Activated T-cell treated with anti-CD3 and anti-CD28 coated beads, Interleukin-2, amount 50 U/mL, for 24 hours (primary cell): ENCODE measurements at regions not wholly inside any gene's neighbourhood (a gene's known extent, or its start where the extent isn't known, plus 50 kb on each side); places are given as distances from the start of the nearest gene placed in this dataset.
"Not testable (repeated sequence)": the region's sequence is repeated elsewhere in the genome, so short reads cannot be mapped to it uniquely, and the experiment has no call there.

Experiments
- DNase-seq: peaks from one replicate; pipeline ENCODE4 v3.0.0-alpha.2; 2020
- H3K27ac Mint-ChIP-seq: 2 replicates; pipeline ENCODE4 v1.8.0; 2020; ENCODE audit warnings: mild to moderate bottlenecking, mixed read lengths
- H3K27me3 Mint-ChIP-seq: 2 replicates; pipeline ENCODE4 v1.8.0; 2020; ENCODE audit warnings: mixed read lengths
- H3K36me3 Mint-ChIP-seq: 2 replicates; pipeline ENCODE4 v1.8.0; 2020; ENCODE audit warnings: low read depth, mixed read lengths
- H3K4me1 Mint-ChIP-seq: 2 replicates; pipeline ENCODE4 v1.8.0; 2020; ENCODE audit warnings: low read depth, mixed read lengths
- H3K4me3 Mint-ChIP-seq: 2 replicates; pipeline ENCODE4 v1.8.0; 2020; ENCODE audit warnings: mild to moderate bottlenecking, moderate library complexity, mixed read lengths
- H3K9me3 Mint-ChIP-seq: 2 replicates; pipeline ENCODE4 v1.8.0; 2020; ENCODE audit warnings: mixed read lengths

GRCh38 chr3:80750637-80751036 lies 982.8 kb upstream of the ROBO1 start:
- Mint-ChIP-seq H3K27ac (no peak overlapping the region), H3K27me3 (no peaks in the 10 kb centered on the region), H3K4me1 (no peaks in the 10 kb centered on the region), H3K9me3 (peaks cover under 1% of the 10 kb centered on the region), H3K36me3 (no peaks in the 10 kb centered on the region), H3K4me3 (no peak overlapping the region)
- no peak for DNase-seq

DNA sequence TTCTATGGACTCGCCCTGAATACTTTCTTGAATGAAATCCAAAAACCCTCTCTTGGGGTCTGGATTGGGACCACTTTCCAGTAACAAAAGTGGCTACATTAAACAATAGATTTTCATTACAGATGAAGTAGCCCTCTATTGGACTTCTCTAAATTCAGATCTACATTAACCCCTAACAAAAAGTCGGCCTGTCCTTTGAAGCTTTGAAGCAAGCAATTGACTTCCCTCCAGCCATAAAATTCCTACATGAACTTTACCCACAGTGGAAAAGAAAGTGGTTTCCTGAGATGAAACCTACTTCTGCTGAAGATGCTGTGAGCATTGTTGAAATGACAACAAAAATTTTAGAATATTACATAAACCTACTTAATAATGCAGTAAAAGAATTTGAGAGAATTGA lies 967.1 kb upstream of the ROBO1 start:
- Mint-ChIP-seq H3K27me3 (no peaks in the 10 kb centered on the region), H3K4me1 (no peaks in the 10 kb centered on the region), H3K9me3 (peaks cover 23% of the 10 kb centered on the region), H3K4me3 (no peak overlapping the region), H3K36me3 (no peaks in the 10 kb centered on the region), H3K27ac (no peak overlapping the region)
- DNase-seq = no peak

DNA sequence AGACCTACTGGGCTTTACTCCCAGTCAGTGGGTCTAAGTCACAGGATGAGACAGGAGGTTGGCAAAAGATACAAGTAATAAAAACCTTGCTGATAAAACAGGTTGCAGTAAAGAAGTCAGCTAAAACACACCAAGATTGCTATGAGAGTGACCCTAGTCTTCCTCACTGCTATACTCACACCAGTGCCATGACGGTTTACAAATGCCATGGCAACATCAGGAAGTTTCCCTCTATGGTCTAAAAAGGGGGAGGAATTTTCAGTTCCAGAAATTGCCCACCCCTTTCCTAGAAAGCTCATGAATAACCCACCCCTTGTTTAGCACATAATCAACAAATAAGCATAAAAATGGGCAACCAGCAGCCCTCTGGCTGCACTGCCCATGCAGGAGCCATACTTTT lies 966.7 kb upstream of the ROBO1 start:
- H3K27me3 Mint-ChIP-seq = no peaks in the 10 kb centered on the region
- no peaks in the 10 kb centered on the region for H3K36me3 Mint-ChIP-seq
- peaks cover 20% of the 10 kb centered on the region for H3K9me3 Mint-ChIP-seq
- no peaks in the 10 kb centered on the region for H3K4me1 Mint-ChIP-seq
- H3K27ac Mint-ChIP-seq = no peak overlapping the region
- DNase-seq = no peak
- no peak overlapping the region for H3K4me3 Mint-ChIP-seq

- Mint-ChIP-seq H3K9me3 (peaks cover 23% of the 10 kb centered on the region), H3K27me3 (no peaks in the 10 kb centered on the region), H3K4me1 (no peaks in the 10 kb centered on the region), H3K36me3 (no peaks in the 10 kb centered on the region), H3K4me3 (no peak overlapping the region), H3K27ac (no peak overlapping the region)
- DNase-seq = no peak
Observed at GRCh38 chr3:80733522-80734176, 965.9 kb upstream of the ROBO1 start.

- peaks cover 15% of the 10 kb centered on the region for H3K9me3 Mint-ChIP-seq
- not testable (repeated sequence) for H3K4me3 Mint-ChIP-seq, H3K4me1 Mint-ChIP-seq, H3K36me3 Mint-ChIP-seq, H3K27me3 Mint-ChIP-seq, DNase-seq, H3K27ac Mint-ChIP-seq
Observed at GRCh38 chr3:80727561-80727960, 959.8 kb upstream of the ROBO1 start.

- H3K9me3 Mint-ChIP-seq = peaks cover 18% of the 10 kb centered on the region
- not testable (repeated sequence) for H3K4me3 Mint-ChIP-seq, DNase-seq, H3K27me3 Mint-ChIP-seq, H3K27ac Mint-ChIP-seq, H3K36me3 Mint-ChIP-seq, H3K4me1 Mint-ChIP-seq
Observed at GRCh38 chr3:80709597-80710322, 942.0 kb upstream of the ROBO1 start.

- Mint-ChIP-seq H3K4me3 (no peak overlapping the region), H3K4me1 (no peaks in the 10 kb centered on the region), H3K27me3 (no peaks in the 10 kb centered on the region), H3K27ac (no peak overlapping the region), H3K9me3 (peaks cover 24% of the 10 kb centered on the region), H3K36me3 (no peaks in the 10 kb centered on the region)
- no peak for DNase-seq
Observed at GRCh38 chr3:80705290-80705689, 937.5 kb upstream of the ROBO1 start.

- Mint-ChIP-seq H3K9me3 (peaks cover 24% of the 10 kb centered on the region), H3K4me1 (no peaks in the 10 kb centered on the region), H3K4me3 (no peak overlapping the region), H3K27me3 (no peaks in the 10 kb centered on the region), H3K27ac (no peak overlapping the region), H3K36me3 (no peaks in the 10 kb centered on the region)
- no peak for DNase-seq
Observed at GRCh38 chr3:80701349-80701748, 933.6 kb upstream of the ROBO1 start.

- H3K4me3 Mint-ChIP-seq = no peak overlapping the region
- no peaks in the 10 kb centered on the region for H3K27me3 Mint-ChIP-seq
- H3K27ac Mint-ChIP-seq = no peak overlapping the region
- DNase-seq = no peak
- no peaks in the 10 kb centered on the region for H3K4me1 Mint-ChIP-seq
- no peaks in the 10 kb centered on the region for H3K36me3 Mint-ChIP-seq
- H3K9me3 Mint-ChIP-seq = peaks cover 10% of the 10 kb centered on the region
Observed at GRCh38 chr3:80697291-80697690, 929.5 kb upstream of the ROBO1 start.

DNA sequence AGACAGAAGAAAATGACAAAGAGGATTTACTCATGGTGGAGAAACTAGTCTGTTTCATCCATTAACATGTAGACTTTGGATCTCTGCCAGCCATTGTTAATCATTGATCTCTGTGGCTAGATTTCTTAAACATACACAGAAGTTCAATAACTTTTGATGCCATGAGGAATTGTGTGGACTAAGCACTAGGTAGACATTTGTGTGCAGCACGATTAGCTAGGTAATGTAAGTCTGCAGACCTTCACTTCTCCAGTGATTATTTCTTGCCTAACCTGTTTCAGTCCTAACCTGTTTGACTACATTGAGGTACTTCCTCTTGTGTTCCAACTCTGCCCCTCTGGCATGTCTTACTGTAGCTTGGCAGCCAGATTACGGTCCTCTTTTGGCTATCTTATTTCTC lies 928.5 kb upstream of the ROBO1 start:
- DNase-seq = no peak
- H3K27me3 Mint-ChIP-seq = no peaks in the 10 kb centered on the region

DNA sequence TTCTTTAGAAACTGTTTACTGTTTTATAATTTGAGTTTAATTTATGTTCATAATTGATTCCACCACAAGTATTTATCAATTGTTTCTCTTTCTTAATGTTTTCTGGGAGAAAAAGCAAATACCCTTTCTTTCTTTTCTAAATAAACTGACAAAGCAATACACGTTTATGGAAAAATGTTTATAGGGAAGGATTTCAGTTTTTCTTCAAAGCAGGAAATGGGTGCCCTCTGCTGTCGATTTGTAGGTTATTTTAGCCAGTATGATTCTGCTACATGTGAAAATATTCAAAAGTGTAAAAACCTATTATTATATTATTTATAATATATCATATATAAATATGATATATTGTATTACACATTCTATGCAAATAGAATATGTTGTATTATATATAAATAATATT lies 921.0 kb upstream of the ROBO1 start:
- Mint-ChIP-seq H3K27me3 (no peaks in the 10 kb centered on the region), H3K27ac (no peak overlapping the region), H3K36me3 (no peaks in the 10 kb centered on the region), H3K9me3 (peaks cover 13% of the 10 kb centered on the region), H3K4me1 (no peaks in the 10 kb centered on the region), H3K4me3 (no peak overlapping the region)
- DNase-seq = no peak

More for the DNA sequence above, 928.5 kb upstream of the ROBO1 start:
- Mint-ChIP-seq H3K4me3 (no peak overlapping the region), H3K4me1 (no peaks in the 10 kb centered on the region), H3K27ac (no peak overlapping the region), H3K36me3 (no peaks in the 10 kb centered on the region), H3K9me3 (peaks cover 12% of the 10 kb centered on the region)

- no peak overlapping the region for H3K4me3 Mint-ChIP-seq
- no peak for DNase-seq
- H3K9me3 Mint-ChIP-seq = peaks cover 8% of the 10 kb centered on the region
- H3K27me3 Mint-ChIP-seq = no peaks in the 10 kb centered on the region
- no peaks in the 10 kb centered on the region for H3K4me1 Mint-ChIP-seq
- H3K27ac Mint-ChIP-seq = no peak overlapping the region
- no peaks in the 10 kb centered on the region for H3K36me3 Mint-ChIP-seq
Observed at GRCh38 chr3:80682951-80683350, 915.2 kb upstream of the ROBO1 start.

GRCh38 chr3:80682235-80682634 lies 914.4 kb upstream of the ROBO1 start:
- no peak overlapping the region for H3K4me3 Mint-ChIP-seq
- H3K36me3 Mint-ChIP-seq = no peaks in the 10 kb centered on the region
- no peak overlapping the region for H3K27ac Mint-ChIP-seq
- peaks cover 8% of the 10 kb centered on the region for H3K9me3 Mint-ChIP-seq
- H3K4me1 Mint-ChIP-seq = no peaks in the 10 kb centered on the region
- no peaks in the 10 kb centered on the region for H3K27me3 Mint-ChIP-seq
- no peak for DNase-seq

- Mint-ChIP-seq H3K4me1 (no peaks in the 10 kb centered on the region), H3K36me3 (no peaks in the 10 kb centered on the region), H3K9me3 (peaks cover 5% of the 10 kb centered on the region), H3K4me3 (no peak overlapping the region), H3K27ac (no peak overlapping the region), H3K27me3 (no peaks in the 10 kb centered on the region)
- DNase-seq = no peak
Observed at GRCh38 chr3:80677796-80678195, 910.0 kb upstream of the ROBO1 start.

GRCh38 chr3:80676866-80677265 lies 909.1 kb upstream of the ROBO1 start:
- DNase-seq = no peak
- Mint-ChIP-seq H3K9me3 (peaks cover 2% of the 10 kb centered on the region), H3K4me1 (no peaks in the 10 kb centered on the region), H3K27me3 (no peaks in the 10 kb centered on the region), H3K4me3 (no peak overlapping the region), H3K27ac (no peak overlapping the region), H3K36me3 (no peaks in the 10 kb centered on the region)
